ENCODE measurements at regions not wholly inside any gene's neighbourhood (a gene's known extent, or its start where the extent isn't known, plus 50 kb on each side); places are given as distances from the start of the nearest gene placed in this dataset.
A peak's percentile ranks its signal among the peaks of the same experiment; 100 is the strongest.

DNA sequence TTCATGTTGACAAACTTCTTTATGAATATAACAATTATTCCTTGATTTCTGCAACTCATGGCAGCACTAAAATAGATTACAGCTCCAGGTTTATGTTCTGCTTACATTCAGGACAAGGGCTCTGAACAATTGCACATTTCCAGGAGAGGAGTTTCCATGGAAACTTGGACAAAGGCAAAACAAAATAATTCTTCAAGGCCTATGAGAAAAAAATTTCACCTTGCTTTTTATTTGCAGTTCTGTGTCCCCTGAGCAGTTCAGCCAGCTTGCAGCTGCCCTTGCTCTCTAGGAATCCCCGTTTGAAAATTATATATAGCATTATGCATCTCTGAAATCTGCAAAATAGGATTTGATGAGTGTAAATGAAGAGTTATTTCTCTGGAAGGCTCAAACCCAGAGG is 71.7 kb downstream of the ARL4A start:
- Histone ChIP-seq H3K9me1 (replicated peaks; ENCODE audit: control insufficient read depth, extremely low read depth, insufficient read depth, low read length) (no peaks in the 10 kb centered on the region), H3K27ac (ENCODE audit: insufficient read depth, low read depth, low read length) (no peak overlapping the region), H3K4me1 (ENCODE audit: control insufficient read depth, extremely low read depth, insufficient read depth, low read length) (peaks cover 6% of the 10 kb centered on the region), H4K20me1 (replicated peaks; ENCODE audit: control insufficient read depth, extremely low read depth, insufficient read depth, low read length) (no peaks in the 10 kb centered on the region), H3K9ac (replicated peaks; ENCODE audit: extremely low read depth, insufficient read depth, low read length) (no peak overlapping the region), H2AFZ (ENCODE audit: low read depth, low read length) (no peak overlapping the region), H3K4me3 (replicated peaks in 1 of 3; ENCODE audit: insufficient read depth in 1 of 3, low read depth in 1 of 3, low read length in 3 of 3) (no peak overlapping the region), H3K4me2 (ENCODE audit: insufficient read depth, low read length) (no peak overlapping the region), H3K9me3 (replicated peaks; ENCODE audit: control insufficient read depth, insufficient read depth, low read length) (no peaks in the 10 kb centered on the region), H3K36me3 (ENCODE audit: control insufficient read depth in 2 of 2, extremely low read depth in 1 of 2, insufficient read depth in 2 of 2, low read length in 2 of 2) (no peaks in the 10 kb centered on the region), H3K27me3 (ENCODE audit: control insufficient read depth in 2 of 2, insufficient read depth in 2 of 2, low read length in 2 of 2) (no peaks in the 10 kb centered on the region), H3K79me2 (ENCODE audit: control insufficient read depth, insufficient read depth, low read length) (no peaks in the 10 kb centered on the region)
- DNase-seq (ENCODE audit: low read depth, low spot score) (peak; percentile 87), FAIRE-seq (no peak)
- dilution Hi-C loops (cut with MboI; ENCODE audit: extremely low pct_ligation_motif_present, low sequenced_read_pairs) (no loop called here), intact Hi-C loops (cut with micrococcal nuclease) (no loop called here)
- ChIA-PET POLR2A (no interaction called here), CTCF (interaction anchor here (1.0 to 1.5 kb wide), 3 partner anchors 10 to 72 kb away, joined by 4 read pairs; partner anchors contain the start of gene ARL4A)
- no TSS peak for BruUV-seq (replicated peaks)
- TF ChIP-seq FOS (IDR thresholded peaks at IDR 0.05; ENCODE audit: borderline replicate concordance, insufficient read depth, low read length) (no peak), POLR2A (IDR thresholded peaks at IDR 0.05; ENCODE audit: low read depth, low read length) (no peak), POLR2AphosphoS5 (IDR thresholded peaks at IDR 0.05; ENCODE audit: insufficient read depth, low read depth, low read length) (no peak), CTCF (IDR thresholded peaks at IDR 0.05; ENCODE audit: extremely low read depth in 1 of 2, insufficient read depth in 1 of 2, low read depth in 1 of 2, low read length in 2 of 2) (no peak), MAX (IDR thresholded peaks at IDR 0.05; ENCODE audit: insufficient read depth, insufficient read length) (no peak), EZH2 (IDR thresholded peaks at IDR 0.05; ENCODE audit: borderline replicate concordance, low read depth, low read length, severe bottlenecking) (no peak), MYC (IDR thresholded peaks at IDR 0.05; ENCODE audit: low read depth, low read length) (no peak), JUN (IDR thresholded peaks at IDR 0.05; ENCODE audit: borderline replicate concordance, insufficient read depth, insufficient read length, low read depth) (no peak), GATA2 (IDR thresholded peaks at IDR 0.05; ENCODE audit: insufficient read depth, insufficient read length, low read depth, low read length) (no peak)

Measured in endothelial cell of umbilical vein (primary cell).